EH (cell line): ENCODE measurements at regions not wholly inside any gene's neighbourhood (a gene's known extent, or its start where the extent isn't known, plus 50 kb on each side); places are given as distances from the start of the nearest gene placed in this dataset.
A peak's percentile ranks its signal among the peaks of the same experiment; 100 is the strongest.

ENCODE experiments used
- DNase-seq: peaks from one replicate; pipeline ENCODE4 v3.0.0-alpha.2; 2015; ENCODE audit warnings: low read depth

GRCh38 chr3:110530902-110531301 is 540.7 kb upstream of the NECTIN3 start:
- no peak for DNase-seq

GRCh38 chr3:110533089-110533488 is 538.5 kb upstream of the NECTIN3 start:
- DNase-seq = peak; percentile 38

- DNase-seq = peak; percentile 53
Measured at GRCh38 chr3:110542552-110543150, 529.0 kb upstream of the NECTIN3 start.

GRCh38 chr3:110544730-110545129 is 526.9 kb upstream of the NECTIN3 start:
- no peak for DNase-seq

DNA sequence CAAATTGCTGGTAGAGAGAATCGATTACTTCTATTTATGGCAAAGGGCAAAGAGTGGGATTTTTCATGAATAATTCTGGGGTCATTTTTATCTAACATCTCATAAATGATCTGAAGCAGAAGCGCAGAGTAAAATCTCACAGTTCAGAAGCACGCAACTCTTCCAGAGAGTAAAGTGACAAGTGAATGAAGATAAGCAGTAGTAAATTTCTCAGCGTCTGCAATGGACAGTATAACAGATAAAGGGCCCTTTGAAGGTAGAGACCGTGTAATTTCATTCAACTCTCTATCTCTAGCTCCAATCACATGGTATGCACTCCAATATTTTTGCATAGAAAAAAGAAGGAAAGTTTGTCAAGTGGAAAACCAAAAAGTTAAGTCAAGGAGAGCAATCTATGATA is 521.1 kb upstream of the NECTIN3 start:
- no peak for DNase-seq

DNA sequence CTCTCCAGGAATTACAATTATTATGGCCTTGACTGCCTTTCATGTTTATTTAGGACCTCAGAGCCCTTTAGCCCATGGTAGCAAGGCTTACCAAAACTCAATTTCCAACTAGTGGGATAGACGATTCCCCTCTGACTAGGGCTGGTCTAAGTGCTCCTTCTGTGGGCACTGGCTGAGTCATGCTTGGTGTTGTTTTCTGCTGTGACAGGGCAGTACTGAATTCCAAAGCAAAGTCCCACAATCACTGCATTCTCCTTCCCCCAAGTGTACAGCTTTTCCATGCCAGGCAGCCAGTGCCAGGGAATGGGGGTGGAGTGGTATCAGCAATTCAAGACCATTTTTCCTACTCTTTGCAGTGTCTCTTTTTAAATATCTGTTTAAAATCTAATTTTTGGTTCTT is 509.0 kb upstream of the NECTIN3 start:
- DNase-seq = peak; percentile 36

GRCh38 chr3:110564674-110565073 is 506.9 kb upstream of the NECTIN3 start:
- peak; percentile 29 for DNase-seq

DNA sequence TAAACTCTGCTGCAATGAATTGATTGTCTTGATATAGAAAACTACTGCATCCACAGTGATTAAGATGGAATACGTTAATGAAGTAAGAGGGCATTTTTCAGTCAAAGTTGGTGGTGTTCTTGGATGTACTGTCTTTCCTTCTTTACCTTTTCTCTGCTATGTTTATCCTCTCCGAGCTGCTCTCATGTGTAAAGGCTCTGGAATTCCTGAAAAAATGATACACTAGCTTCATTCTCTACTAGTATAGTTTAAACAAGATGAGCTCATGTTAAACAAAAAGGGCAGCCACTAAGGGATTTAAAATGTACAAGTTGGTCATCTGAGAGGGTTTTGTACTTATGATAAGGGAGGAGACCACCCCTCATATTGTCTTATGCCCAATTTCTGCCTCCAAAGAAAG is 504.6 kb upstream of the NECTIN3 start:
- peak; percentile 27 for DNase-seq

GRCh38 chr3:110568246-110568645 is 503.4 kb upstream of the NECTIN3 start:
- DNase-seq = peak; percentile 93

GRCh38 chr3:110569073-110569472 is 502.5 kb upstream of the NECTIN3 start:
- no peak for DNase-seq

DNA sequence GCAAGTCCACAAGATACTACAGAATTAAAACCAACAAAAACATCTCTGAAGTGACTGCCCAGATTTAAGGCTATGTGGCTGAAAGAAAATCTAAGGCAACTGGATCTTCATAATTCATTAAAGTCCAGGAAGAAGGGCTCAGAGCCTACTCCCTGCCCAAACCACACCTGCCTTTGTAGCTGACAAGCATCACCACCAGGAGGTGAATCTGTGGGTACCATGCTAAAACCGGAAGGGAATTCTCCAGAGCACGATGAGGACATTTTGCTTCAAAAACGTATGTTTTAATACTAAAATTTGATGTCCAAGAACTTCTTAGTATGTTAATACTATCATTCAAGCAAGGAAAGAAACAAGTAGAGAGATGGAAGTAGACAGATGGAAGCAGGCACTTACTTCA is 495.9 kb upstream of the NECTIN3 start:
- no peak for DNase-seq

DNA sequence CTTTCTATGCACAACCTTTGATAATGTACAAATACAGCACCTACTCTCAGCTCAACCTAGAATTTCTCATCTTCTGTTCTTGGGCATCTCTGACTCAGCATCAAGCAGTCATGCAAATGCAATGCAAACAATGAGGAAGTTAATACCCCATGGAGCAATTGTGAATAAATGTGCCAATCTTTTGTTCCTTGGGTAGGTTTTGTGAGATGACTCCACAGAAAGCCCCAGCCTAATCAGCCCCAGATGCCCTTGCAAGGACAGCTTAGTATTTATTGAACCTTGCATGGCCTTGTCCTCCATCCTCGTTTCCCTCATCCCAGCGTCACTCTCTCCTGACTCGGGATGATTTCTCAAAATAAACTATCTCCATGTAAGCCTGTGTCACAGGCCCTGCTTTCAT is 494.7 kb upstream of the NECTIN3 start:
- DNase-seq = peak; percentile 98

DNA sequence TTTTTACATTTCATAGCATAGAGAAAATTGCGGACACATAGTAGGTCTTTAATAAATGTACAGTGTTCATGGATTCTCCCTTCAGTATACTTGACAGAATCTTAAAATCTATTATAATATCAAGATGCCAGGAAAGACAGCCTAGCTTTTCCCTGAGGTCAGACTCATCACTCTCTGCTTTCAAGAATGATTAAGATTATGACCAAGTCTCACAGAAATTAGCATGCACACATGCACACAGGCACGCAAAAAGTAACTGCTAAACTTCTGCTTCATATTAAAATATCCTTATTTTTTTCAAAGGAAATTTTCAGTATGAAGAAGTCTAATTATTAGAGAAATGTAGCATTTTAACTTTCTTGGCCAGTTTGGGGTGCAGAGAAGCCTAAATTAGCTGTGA is 493.8 kb upstream of the NECTIN3 start:
- peak; percentile 68 for DNase-seq

- DNase-seq = peak; percentile 81
Measured at GRCh38 chr3:110579840-110580550, 491.6 kb upstream of the NECTIN3 start.

DNA sequence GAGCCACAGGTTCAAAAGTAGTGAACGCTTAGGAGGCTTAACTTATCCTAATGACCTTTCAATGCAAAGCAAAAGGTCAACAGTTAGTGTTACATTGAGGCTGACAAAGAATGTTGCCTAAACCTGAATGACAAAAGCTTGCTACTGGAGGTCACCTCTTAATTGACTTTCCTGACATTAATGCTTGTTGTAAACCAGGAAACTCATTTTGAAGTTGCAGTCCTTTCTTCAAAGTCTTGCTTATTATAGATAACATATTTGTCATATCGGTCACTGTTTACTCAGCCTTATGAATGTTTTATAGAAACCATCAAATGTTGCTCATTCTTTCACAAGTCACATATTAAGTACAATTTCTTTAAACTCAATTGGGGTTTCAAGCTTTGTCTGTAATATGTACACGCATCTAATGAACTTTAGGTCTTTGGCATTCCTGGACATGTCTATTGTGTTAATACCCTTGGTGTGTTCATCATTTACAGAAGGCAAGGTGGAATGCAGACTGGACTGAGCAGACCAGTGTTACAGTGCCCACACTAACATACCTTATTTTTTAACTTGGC is 488.2 kb upstream of the NECTIN3 start:
- DNase-seq = peak; percentile 59

DNA sequence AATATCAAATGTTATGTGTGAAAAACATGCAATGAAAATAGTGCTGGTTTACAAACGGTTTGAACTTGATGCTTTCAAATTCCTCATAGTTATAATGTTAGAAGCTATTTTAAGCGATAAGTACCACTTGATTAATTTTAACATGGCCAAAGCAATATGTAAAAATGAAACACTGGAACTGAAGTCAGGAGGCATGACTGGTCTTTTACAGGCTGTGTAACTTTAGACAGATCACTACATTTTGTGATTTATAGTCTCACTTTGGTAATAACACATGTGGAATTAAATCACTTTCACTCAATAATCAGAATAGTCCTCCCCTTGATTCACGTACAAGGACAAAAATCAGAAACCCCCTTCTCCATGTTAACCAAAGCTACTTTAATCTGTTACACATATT is 482.7 kb upstream of the NECTIN3 start:
- no peak for DNase-seq

- peak; percentile 63 for DNase-seq
Measured at GRCh38 chr3:110589341-110589740, 482.3 kb upstream of the NECTIN3 start.

- DNase-seq = no peak
Measured at GRCh38 chr3:110593749-110594148, 477.9 kb upstream of the NECTIN3 start.

- DNase-seq = peak; percentile 88
Measured at GRCh38 chr3:110598847-110599490, 472.6 kb upstream of the NECTIN3 start.

GRCh38 chr3:110608566-110608965 is 463.1 kb upstream of the NECTIN3 start:
- peak; percentile 69 for DNase-seq

DNA sequence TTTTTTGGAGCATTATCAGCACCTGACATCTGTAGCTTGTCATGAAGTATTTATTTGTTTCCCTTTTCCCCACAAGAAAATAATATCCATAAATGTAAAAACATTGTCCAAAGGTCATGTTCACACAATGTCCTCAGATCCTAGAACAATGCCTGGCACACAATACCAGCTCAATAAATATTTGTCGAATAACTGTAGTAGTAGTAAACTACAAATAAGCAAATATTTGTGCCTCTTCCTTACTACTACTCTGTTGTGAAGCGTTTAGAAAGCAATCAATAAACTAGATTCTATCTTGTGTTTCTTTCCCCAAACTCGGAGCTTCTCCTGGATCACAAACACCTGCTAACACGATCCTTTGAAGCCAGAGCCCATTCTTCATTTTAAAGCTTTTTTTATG is 459.6 kb upstream of the NECTIN3 start:
- no peak for DNase-seq

GRCh38 chr3:110614186-110614585 is 457.4 kb upstream of the NECTIN3 start:
- DNase-seq = no peak

GRCh38 chr3:110615454-110615853 is 456.2 kb upstream of the NECTIN3 start:
- no peak for DNase-seq
